CD14-positive monocyte (primary cell): ENCODE measurements at regions not wholly inside any gene's neighbourhood (a gene's known extent, or its start where the extent isn't known, plus 50 kb on each side); places are given as distances from the start of the nearest gene placed in this dataset.

ENCODE experiments used
- DNase-seq, 3 donors: peaks; one replicate each; pipeline ENCODE4 v3.0.0-alpha.2; 2011 to 2022
- H2AFZ ChIP-seq: 2 replicates; pipeline ENCODE4 v1.6.0; 2012; ENCODE audit warnings: mild to moderate bottlenecking, low read depth, low read length, inconsistent platforms; ENCODE audit not compliant: insufficient read depth, poor library complexity, severe bottlenecking
- H3K27ac ChIP-seq, 2 donors: 1 replicate in 1 of 2; 2 replicates in 1 of 2; pipeline ENCODE4 v1.5.1; 2012 to 2013; ENCODE audit warnings: low read length in 2 of 2, control low read depth in 1 of 2, inconsistent platforms in 1 of 2, low read depth in 1 of 2, mild to moderate bottlenecking in 1 of 2
- H3K27me3 ChIP-seq, 2 donors: one replicate each; pipeline versions ENCODE4 v1.6.0 to v1.6.1; 2011 to 2013; ENCODE audit warnings: low read length in 2 of 2; ENCODE audit not compliant: control insufficient read depth in 2 of 2, insufficient read depth in 2 of 2
- H3K36me3 ChIP-seq, 2 donors: replicated peaks in 1 of 2; 1 replicate in 1 of 2; 2 replicates in 1 of 2; pipeline versions ENCODE4 v1.5.1 to v1.6.1; 2012 to 2013; ENCODE audit warnings: low read length in 2 of 2, control low read depth in 1 of 2, inconsistent platforms in 1 of 2, mild to moderate bottlenecking in 1 of 2; ENCODE audit not compliant: insufficient read depth in 2 of 2, control insufficient read depth in 1 of 2
- H3K4me1 ChIP-seq, 2 donors: 1 replicate in 1 of 2; 2 replicates in 1 of 2; pipeline versions ENCODE4 v1.5.1 to v1.6.1; 2012 to 2013; ENCODE audit warnings: low read length in 2 of 2, control low read depth in 1 of 2, inconsistent platforms in 1 of 2, mild to moderate bottlenecking in 1 of 2, moderate library complexity in 1 of 2; ENCODE audit not compliant: insufficient read depth in 2 of 2, control insufficient read depth in 1 of 2
- H3K4me2 ChIP-seq: replicated peaks from 2 replicates; pipeline ENCODE3; 2012; ENCODE audit warnings: low read length, moderate library complexity, mild to moderate bottlenecking; ENCODE audit not compliant: poor library complexity, severe bottlenecking; ENCODE audit errors: extremely low read depth
- H3K4me3 ChIP-seq, 3 experiments: fragments of 200-600 bp in 1 of 3; sonication (generic) in 1 of 3; replicated peaks in 1 of 3; 1 replicate in 2 of 3; 2 replicates in 1 of 3; pipeline ENCODE4 v1.5.1; 2011 to 2013; ENCODE audit warnings: low read length in 3 of 3, mild to moderate bottlenecking in 3 of 3, control low read depth in 2 of 3, low read depth in 2 of 3, inconsistent platforms in 1 of 3, moderate library complexity in 1 of 3
- H3K79me2 ChIP-seq: 2 replicates; pipeline ENCODE4 v1.6.0; 2012; ENCODE audit warnings: mild to moderate bottlenecking, control low read depth, inconsistent platforms, low read length, moderate library complexity; ENCODE audit not compliant: insufficient read depth
- H3K9ac ChIP-seq: 2 replicates; pipeline ENCODE4 v1.6.0; 2017; ENCODE audit warnings: low read length, mild to moderate bottlenecking; ENCODE audit not compliant: insufficient read depth, poor library complexity, severe bottlenecking
- H3K9me3 ChIP-seq, 2 donors: replicated peaks in 1 of 2; 1 replicate in 1 of 2; 2 replicates in 1 of 2; pipeline versions ENCODE4 v1.5.1 to v1.6.1; 2012 to 2013; ENCODE audit warnings: low read length in 2 of 2, control low read depth in 1 of 2; ENCODE audit not compliant: control insufficient read depth in 1 of 2, insufficient read depth in 1 of 2
- H4K20me1 ChIP-seq: 2 replicates; pipeline ENCODE4 v1.6.0; 2012; ENCODE audit warnings: mild to moderate bottlenecking, low read length, control low read depth, moderate library complexity; ENCODE audit not compliant: insufficient read depth
- H3K27ac Mint-ChIP-seq, 7 donors: one replicate each; pipeline ENCODE4 v1.8.0; 2020; ENCODE audit warnings: mild to moderate bottlenecking in 7 of 7, mixed read lengths in 7 of 7, moderate library complexity in 6 of 7, inconsistent platforms in 2 of 7
- H3K27me3 Mint-ChIP-seq, 3 donors: one replicate each; pipeline ENCODE4 v1.8.0; 2021 to 2022; ENCODE audit warnings: low read depth in 3 of 3, mild to moderate bottlenecking in 3 of 3, mixed read lengths in 3 of 3, moderate library complexity in 3 of 3, inconsistent platforms in 1 of 3
- H3K36me3 Mint-ChIP-seq, 2 donors: one replicate each; pipeline ENCODE4 v1.8.0; 2020; ENCODE audit warnings: mixed read lengths in 2 of 2, inconsistent platforms in 1 of 2, mild to moderate bottlenecking in 1 of 2
- H3K4me1 Mint-ChIP-seq: one replicate; pipeline ENCODE4 v1.8.0; 2020; ENCODE audit warnings: mild to moderate bottlenecking, mixed read lengths
- H3K4me3 Mint-ChIP-seq, 2 donors: one replicate each; pipeline ENCODE4 v1.8.0; 2020; ENCODE audit warnings: mild to moderate bottlenecking in 2 of 2, mixed read lengths in 2 of 2, moderate library complexity in 1 of 2
- H3K9me3 Mint-ChIP-seq, 7 donors: one replicate each; pipeline ENCODE4 v1.8.0; 2020 to 2022; ENCODE audit warnings: mixed read lengths in 7 of 7, mild to moderate bottlenecking in 6 of 7, moderate library complexity in 6 of 7, inconsistent platforms in 2 of 7
- WGBS: methylation state at CpG from one replicate; pipeline ENCODE4 v1.1.5; 2013; ENCODE audit warnings: missing lambda C conversion rate; ENCODE audit not compliant: insufficient coverage; 5-methylcytosine and 5-hydroxymethylcytosine counted together
- intact Hi-C, 2 donors: fragments of 100-400 bp; cut with micrococcal nuclease; formaldehyde crosslinking; loops; one replicate each; pipeline versions ENCODE4 v1.15.0 to v1.15.1; 2023
- TF ChIP-seq, protein P1 (sequence below): fragments of 200-600 bp; IDR thresholded peaks from one replicate; pipeline ENCODE4 v1.8.0; 2022; ENCODE audit warnings: antibody characterized with exemption, mild to moderate bottlenecking

DNA sequence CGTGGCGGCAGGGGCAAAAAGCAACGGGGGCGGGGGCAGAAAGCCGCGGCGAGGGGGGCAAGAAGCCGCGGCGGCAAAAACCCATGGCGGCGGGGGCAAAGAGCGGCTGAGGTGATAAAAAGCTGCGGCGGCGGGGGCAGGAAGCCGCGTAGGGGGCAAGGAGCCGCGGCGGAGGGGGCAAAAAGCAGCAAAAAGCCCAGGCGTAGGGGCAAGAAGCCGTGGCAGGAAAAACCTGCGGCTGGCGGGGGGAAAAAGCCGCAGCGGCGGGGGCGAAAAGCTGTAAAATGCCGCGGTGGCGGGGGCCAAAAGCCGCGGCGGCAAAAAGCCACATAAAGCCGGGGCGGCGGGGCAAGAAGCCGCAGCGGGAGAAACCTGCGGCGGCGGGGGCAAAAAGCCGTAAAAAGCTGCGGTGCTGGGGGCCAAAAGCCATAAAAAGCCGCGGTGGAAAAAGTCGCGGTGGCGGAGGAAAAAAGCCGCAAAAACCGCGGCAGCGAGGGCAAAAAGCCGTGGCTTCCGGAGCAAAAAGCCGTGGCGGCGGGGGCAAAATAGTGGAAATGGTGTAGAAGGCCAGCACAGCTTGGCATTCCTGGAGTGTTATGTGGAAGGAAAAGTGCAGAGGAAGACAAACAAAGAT lies 487.8 kb downstream of the ZNF33B start:
- DNase-seq, result no peak
- H3K4me1 Mint-ChIP-seq, result no peaks in the 10 kb centered on the region

DNA sequence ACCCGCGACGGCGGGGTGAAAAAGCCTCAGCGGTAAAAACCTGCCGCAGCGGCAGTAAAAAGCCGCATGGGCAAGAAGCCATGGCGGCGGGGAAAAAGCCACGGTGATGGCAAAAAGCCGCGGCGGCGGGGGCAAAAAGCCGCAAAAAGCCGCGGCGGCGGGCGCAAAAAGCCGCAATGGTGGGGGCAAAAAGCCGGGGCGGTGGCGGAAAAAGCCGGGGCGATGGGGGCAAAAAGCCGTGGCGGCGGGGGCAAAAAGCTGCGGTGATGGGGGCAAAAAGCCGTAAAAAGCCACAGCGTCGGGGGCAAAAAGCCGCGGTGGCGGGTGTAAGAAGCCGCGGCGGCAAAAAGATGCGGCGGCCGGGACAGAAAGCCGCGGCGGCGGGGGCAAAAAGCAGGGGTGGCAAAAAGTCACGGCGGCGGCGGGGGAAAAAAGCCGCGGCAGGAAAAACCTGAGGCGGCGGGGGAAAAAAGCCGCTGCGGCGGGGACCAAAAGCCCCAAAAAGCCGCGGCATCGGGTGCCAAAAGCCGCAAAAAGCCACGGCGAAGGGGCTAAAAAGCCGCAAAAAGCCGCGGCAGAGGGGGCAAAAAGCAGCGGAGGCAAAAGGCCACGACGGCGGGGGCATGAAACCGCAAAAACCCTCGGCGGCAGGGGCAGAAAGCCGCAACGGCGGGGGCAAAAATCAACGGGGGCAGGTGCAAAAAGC lies 488.5 kb downstream of the ZNF33B start:
- Histone ChIP-seq H2AFZ (no peak overlapping the region), H3K9ac (no peak overlapping the region), H3K36me3 (no peaks in the 10 kb centered on the region), H3K27me3 (no peaks in the 10 kb centered on the region), H3K27ac (no peak overlapping the region), H3K4me3 (no peak overlapping the region), H3K79me2 (no peaks in the 10 kb centered on the region), H3K9me3 (peaks cover 32 to 48% of the 10 kb centered on the region in 2 donors), H4K20me1 (no peaks in the 10 kb centered on the region), H3K4me2 (no peak overlapping the region), H3K4me1 (no peaks in the 10 kb centered on the region)
- TF ChIP-seq, protein P1, sequence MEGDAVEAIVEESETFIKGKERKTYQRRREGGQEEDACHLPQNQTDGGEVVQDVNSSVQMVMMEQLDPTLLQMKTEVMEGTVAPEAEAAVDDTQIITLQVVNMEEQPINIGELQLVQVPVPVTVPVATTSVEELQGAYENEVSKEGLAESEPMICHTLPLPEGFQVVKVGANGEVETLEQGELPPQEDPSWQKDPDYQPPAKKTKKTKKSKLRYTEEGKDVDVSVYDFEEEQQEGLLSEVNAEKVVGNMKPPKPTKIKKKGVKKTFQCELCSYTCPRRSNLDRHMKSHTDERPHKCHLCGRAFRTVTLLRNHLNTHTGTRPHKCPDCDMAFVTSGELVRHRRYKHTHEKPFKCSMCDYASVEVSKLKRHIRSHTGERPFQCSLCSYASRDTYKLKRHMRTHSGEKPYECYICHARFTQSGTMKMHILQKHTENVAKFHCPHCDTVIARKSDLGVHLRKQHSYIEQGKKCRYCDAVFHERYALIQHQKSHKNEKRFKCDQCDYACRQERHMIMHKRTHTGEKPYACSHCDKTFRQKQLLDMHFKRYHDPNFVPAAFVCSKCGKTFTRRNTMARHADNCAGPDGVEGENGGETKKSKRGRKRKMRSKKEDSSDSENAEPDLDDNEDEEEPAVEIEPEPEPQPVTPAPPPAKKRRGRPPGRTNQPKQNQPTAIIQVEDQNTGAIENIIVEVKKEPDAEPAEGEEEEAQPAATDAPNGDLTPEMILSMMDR, result no peak
- H3K4me1 Mint-ChIP-seq, result no peaks in the 10 kb centered on the region
- no peaks in the 10 kb centered on the region for H3K36me3 Mint-ChIP-seq
- WGBS, result 63% methylated on average over 78 of the region's 78 CpGs
- DNase-seq, result no peak
- H3K4me3 Mint-ChIP-seq, result no peak overlapping the region
- H3K9me3 Mint-ChIP-seq, result peaks cover 34 to 56% (median 53%) of the 10 kb centered on the region in 7 donors
- peaks cover 0 to 17% (median 2%) of the 10 kb centered on the region in 3 donors for H3K27me3 Mint-ChIP-seq
- intact Hi-C loops, result no loop called here
- no peak overlapping the region for H3K27ac Mint-ChIP-seq

More for the DNA sequence above, 487.8 kb downstream of the ZNF33B start:
- no peak overlapping the region for H3K4me3 ChIP-seq
- H3K9me3 Mint-ChIP-seq, result peaks cover 34 to 49% (median 47%) of the 10 kb centered on the region in 7 donors
- H3K9me3 ChIP-seq, result peaks cover 32 to 44% of the 10 kb centered on the region in 2 donors
- H3K36me3 ChIP-seq, result no peaks in the 10 kb centered on the region
- H3K4me2 ChIP-seq, result no peak overlapping the region
- H3K4me3 Mint-ChIP-seq, result no peak overlapping the region
- TF ChIP-seq, protein P1, result no peak
- no peak overlapping the region for H3K27ac ChIP-seq
- H3K9ac ChIP-seq, result no peak overlapping the region
- H4K20me1 ChIP-seq, result no peaks in the 10 kb centered on the region
- H3K27ac Mint-ChIP-seq, result no peak overlapping the region
- H2AFZ ChIP-seq, result no peak overlapping the region
- peaks cover 0 to 17% (median 2%) of the 10 kb centered on the region in 3 donors for H3K27me3 Mint-ChIP-seq
- intact Hi-C loops, result no loop called here
- no peaks in the 10 kb centered on the region for H3K4me1 ChIP-seq
- no peaks in the 10 kb centered on the region for H3K27me3 ChIP-seq
- no peaks in the 10 kb centered on the region for H3K36me3 Mint-ChIP-seq
- 61% methylated on average over 43 of the region's 59 CpGs for WGBS
- H3K79me2 ChIP-seq, result no peaks in the 10 kb centered on the region
